NCI-H1092 (cell line): ENCODE measurements at regions not wholly inside any gene's neighbourhood (a gene's known extent, or its start where the extent isn't known, plus 50 kb on each side); places are given as distances from the start of the nearest gene placed in this dataset.
A peak's percentile ranks its signal among the peaks of the same experiment; 100 is the strongest.
"Not testable (repeated sequence)": the region's sequence is repeated elsewhere in the genome, so short reads cannot be mapped to it uniquely, and the experiment has no call there.

Experiments used
- DNase-seq: peaks from one replicate; lab custom pipeline; 2025; lab: John Stamatoyannopoulos, UW

- peak; percentile 82 for DNase-seq
Measured at GRCh38 chr4:3613967-3614730, 81.9 kb upstream of the LRPAP1 start.

GRCh38 chr4:3612934-3613333 lies 80.7 kb upstream of the LRPAP1 start:
- DNase-seq = no peak

- no peak for DNase-seq
Measured at GRCh38 chr4:3612281-3612680, 80.1 kb upstream of the LRPAP1 start.

GRCh38 chr4:3611778-3612177 lies 79.6 kb upstream of the LRPAP1 start:
- no peak for DNase-seq

- DNase-seq = not testable (repeated sequence)
Measured at GRCh38 chr4:3610851-3611250, 78.6 kb upstream of the LRPAP1 start.

- not testable (repeated sequence) for DNase-seq
Measured at GRCh38 chr4:3609905-3610304, 77.7 kb upstream of the LRPAP1 start.

GRCh38 chr4:3607690-3608552 lies 75.7 kb upstream of the LRPAP1 start:
- peak; percentile 82 for DNase-seq

GRCh38 chr4:3606850-3607249 lies 74.6 kb upstream of the LRPAP1 start:
- peak; percentile 4 for DNase-seq

GRCh38 chr4:3606271-3606670 lies 74.0 kb upstream of the LRPAP1 start:
- not testable (repeated sequence) for DNase-seq

GRCh38 chr4:3605491-3605890 lies 73.3 kb upstream of the LRPAP1 start:
- no peak for DNase-seq

GRCh38 chr4:3602886-3603645 lies 70.8 kb upstream of the LRPAP1 start:
- DNase-seq = not testable (repeated sequence)

GRCh38 chr4:3601992-3602391 lies 69.8 kb upstream of the LRPAP1 start:
- DNase-seq = no peak

- not testable (repeated sequence) for DNase-seq
Measured at GRCh38 chr4:3601108-3601690, 69.0 kb upstream of the LRPAP1 start.

GRCh38 chr4:3599951-3600350 lies 67.7 kb upstream of the LRPAP1 start:
- DNase-seq = no peak

GRCh38 chr4:3598695-3599227 lies 66.5 kb upstream of the LRPAP1 start:
- no peak for DNase-seq

GRCh38 chr4:3597896-3598505 lies 65.8 kb upstream of the LRPAP1 start:
- not testable (repeated sequence) for DNase-seq

GRCh38 chr4:3596957-3597733 lies 64.9 kb upstream of the LRPAP1 start:
- not testable (repeated sequence) for DNase-seq

GRCh38 chr4:3595627-3596291 lies 63.5 kb upstream of the LRPAP1 start:
- DNase-seq = not testable (repeated sequence)

GRCh38 chr4:3594751-3595150 lies 62.5 kb upstream of the LRPAP1 start:
- DNase-seq = not testable (repeated sequence)
